CD4-positive, alpha-beta T cell (primary cell): ENCODE measurements at regions not wholly inside any gene's neighbourhood (a gene's known extent, or its start where the extent isn't known, plus 50 kb on each side); places are given as distances from the start of the nearest gene placed in this dataset.

ENCODE experiments used
- ATAC-seq: fragments of 200-7000 bp; cut with Tn5 transposase; one replicate; pipeline ENCODE4 v1.10.0; 2022; ENCODE audit warnings: mild to moderate bottlenecking; ENCODE audit not compliant: poor library complexity
- CTCF ChIA-PET: fragments of 350-600 bp; sonication (Branson Sonifier 250); formaldehyde crosslinking; loops from one replicate; lab custom pipeline; 2021; ENCODE audit warnings: antibody characterized with exemption, inconsistent platforms; lab: Charles Lee
- POLR2A ChIA-PET: fragments of 350-600 bp; sonication (Branson Sonifier 250); formaldehyde crosslinking; loops from one replicate; lab custom pipeline; 2021; ENCODE audit warnings: antibody characterized with exemption, inconsistent platforms; lab: Charles Lee
- DNase-seq, 14 experiments: peaks; one replicate each; pipeline ENCODE4 v3.0.0-alpha.2; 2013 to 2020; ENCODE audit warnings: mixed read lengths in 2 of 14
- H3K27ac ChIP-seq, 2 donors: one replicate each; pipeline versions ENCODE4 v1.5.1 to v1.7.0; 2013; ENCODE audit warnings: low read length in 2 of 2, low read depth in 1 of 2, mild to moderate bottlenecking in 1 of 2
- H3K27me3 ChIP-seq, 2 experiments: 1 replicate in 1 of 2; 2 replicates in 1 of 2; pipeline versions ENCODE4 v1.6.1 to v1.7.0; 2013; ENCODE audit warnings: low read length in 2 of 2, control low read depth in 1 of 2, mild to moderate bottlenecking in 1 of 2, moderate library complexity in 1 of 2; ENCODE audit not compliant: insufficient read depth in 2 of 2, control insufficient read depth in 1 of 2
- H3K36me3 ChIP-seq: one replicate; pipeline ENCODE4 v1.6.1; 2013; ENCODE audit warnings: low read length, control low read depth; ENCODE audit not compliant: insufficient read depth
- H3K4me1 ChIP-seq: one replicate; pipeline ENCODE4 v1.6.1; 2013; ENCODE audit warnings: low read length, control low read depth; ENCODE audit not compliant: insufficient read depth
- H3K4me3 ChIP-seq: one replicate; pipeline ENCODE4 v1.5.1; 2013; ENCODE audit warnings: mild to moderate bottlenecking, low read length, moderate library complexity
- H3K9me3 ChIP-seq, 2 experiments: 1 replicate in 1 of 2; 2 replicates in 1 of 2; pipeline versions ENCODE4 v1.6.1 to v1.7.0; 2013; ENCODE audit warnings: low read length in 2 of 2, mild to moderate bottlenecking in 2 of 2, control low read depth in 1 of 2, moderate library complexity in 1 of 2; ENCODE audit not compliant: control insufficient read depth in 1 of 2, insufficient read depth in 1 of 2
- H3K27ac Mint-ChIP-seq: one replicate; pipeline ENCODE4 v1.8.0; 2020; ENCODE audit warnings: mixed read lengths
- H3K27me3 Mint-ChIP-seq: one replicate; pipeline ENCODE4 v1.8.0; 2021; ENCODE audit warnings: mixed read lengths
- H3K36me3 Mint-ChIP-seq: one replicate; pipeline ENCODE4 v1.8.0; 2021; ENCODE audit warnings: low read depth, mixed read lengths
- H3K4me1 Mint-ChIP-seq: one replicate; pipeline ENCODE4 v1.8.0; 2021; ENCODE audit warnings: low read depth, mixed read lengths
- H3K4me3 Mint-ChIP-seq: one replicate; pipeline ENCODE4 v1.8.0; 2020; ENCODE audit warnings: mild to moderate bottlenecking, mixed read lengths
- H3K9me3 Mint-ChIP-seq: one replicate; pipeline ENCODE4 v1.8.0; 2020; ENCODE audit warnings: mixed read lengths
- intact Hi-C, 2 experiments: fragments of 100-400 bp; cut with DNase I in 1 of 2; cut with micrococcal nuclease in 1 of 2; formaldehyde crosslinking; loops; one replicate each; pipeline versions ENCODE4 v1.15.1 to v1.9.0; 2023 to 2025; cut with DNase I, micrococcal nuclease
- TF ChIP-seq, protein P1 (sequence below): fragments of 200-600 bp; IDR thresholded peaks from one replicate; pipeline ENCODE4 v1.8.0; 2022; ENCODE audit warnings: antibody characterized with exemption, mild to moderate bottlenecking

DNA sequence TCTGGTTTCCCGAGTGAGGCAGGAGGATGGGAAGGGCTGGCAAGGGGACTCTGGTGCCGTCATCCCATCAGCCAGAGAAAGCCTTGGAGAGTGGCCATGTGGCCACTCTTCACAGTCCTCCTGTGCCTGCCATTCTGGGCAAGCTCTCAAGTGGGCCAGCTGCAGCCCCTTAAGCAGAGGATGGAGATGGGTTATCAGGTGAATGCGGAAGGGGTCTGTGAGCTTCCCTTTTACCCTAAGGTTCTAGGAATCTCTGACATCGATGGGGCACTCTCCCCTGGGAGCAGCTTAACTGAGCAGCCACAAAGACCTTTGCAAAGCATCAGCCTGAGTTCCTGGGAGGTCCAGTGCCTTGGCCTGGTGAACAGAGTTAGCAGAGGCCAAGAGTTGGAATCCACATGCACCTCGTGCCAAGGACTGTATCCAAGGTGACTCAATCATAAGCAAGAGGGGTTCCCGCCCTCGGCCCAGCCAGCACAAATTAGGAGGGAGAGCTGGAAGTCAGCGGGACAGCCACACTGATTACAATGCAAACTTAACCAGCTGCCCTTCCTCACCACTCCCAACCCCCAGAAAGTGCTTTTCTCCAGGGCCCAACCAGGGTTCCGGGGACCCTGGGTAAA lies 193.6 kb downstream of the BUD13 start:
- ATAC-seq (no peak), DNase-seq (no peak)
- TF ChIP-seq, protein P1, sequence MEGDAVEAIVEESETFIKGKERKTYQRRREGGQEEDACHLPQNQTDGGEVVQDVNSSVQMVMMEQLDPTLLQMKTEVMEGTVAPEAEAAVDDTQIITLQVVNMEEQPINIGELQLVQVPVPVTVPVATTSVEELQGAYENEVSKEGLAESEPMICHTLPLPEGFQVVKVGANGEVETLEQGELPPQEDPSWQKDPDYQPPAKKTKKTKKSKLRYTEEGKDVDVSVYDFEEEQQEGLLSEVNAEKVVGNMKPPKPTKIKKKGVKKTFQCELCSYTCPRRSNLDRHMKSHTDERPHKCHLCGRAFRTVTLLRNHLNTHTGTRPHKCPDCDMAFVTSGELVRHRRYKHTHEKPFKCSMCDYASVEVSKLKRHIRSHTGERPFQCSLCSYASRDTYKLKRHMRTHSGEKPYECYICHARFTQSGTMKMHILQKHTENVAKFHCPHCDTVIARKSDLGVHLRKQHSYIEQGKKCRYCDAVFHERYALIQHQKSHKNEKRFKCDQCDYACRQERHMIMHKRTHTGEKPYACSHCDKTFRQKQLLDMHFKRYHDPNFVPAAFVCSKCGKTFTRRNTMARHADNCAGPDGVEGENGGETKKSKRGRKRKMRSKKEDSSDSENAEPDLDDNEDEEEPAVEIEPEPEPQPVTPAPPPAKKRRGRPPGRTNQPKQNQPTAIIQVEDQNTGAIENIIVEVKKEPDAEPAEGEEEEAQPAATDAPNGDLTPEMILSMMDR = no peak
- H3K27me3 ChIP-seq = peaks cover 22 to 62% of the 10 kb centered on the region in 2 experiments
- H3K36me3 Mint-ChIP-seq = no peaks in the 10 kb centered on the region
- intact Hi-C loops = no loop called here
- H3K27me3 Mint-ChIP-seq = peaks cover 57% of the 10 kb centered on the region
- ChIA-PET CTCF (no interaction called here), POLR2A (no interaction called here)
- H3K27ac Mint-ChIP-seq = no peak overlapping the region
- H3K4me1 ChIP-seq = no peaks in the 10 kb centered on the region
- H3K36me3 ChIP-seq = no peaks in the 10 kb centered on the region
- no peak overlapping the region for H3K4me3 ChIP-seq
- no peaks in the 10 kb centered on the region for H3K9me3 Mint-ChIP-seq
- H3K4me3 Mint-ChIP-seq = no peak overlapping the region
- no peaks in the 10 kb centered on the region for H3K4me1 Mint-ChIP-seq
- H3K27ac ChIP-seq = no peak overlapping the region
- H3K9me3 ChIP-seq = no peaks in the 10 kb centered on the region

DNA sequence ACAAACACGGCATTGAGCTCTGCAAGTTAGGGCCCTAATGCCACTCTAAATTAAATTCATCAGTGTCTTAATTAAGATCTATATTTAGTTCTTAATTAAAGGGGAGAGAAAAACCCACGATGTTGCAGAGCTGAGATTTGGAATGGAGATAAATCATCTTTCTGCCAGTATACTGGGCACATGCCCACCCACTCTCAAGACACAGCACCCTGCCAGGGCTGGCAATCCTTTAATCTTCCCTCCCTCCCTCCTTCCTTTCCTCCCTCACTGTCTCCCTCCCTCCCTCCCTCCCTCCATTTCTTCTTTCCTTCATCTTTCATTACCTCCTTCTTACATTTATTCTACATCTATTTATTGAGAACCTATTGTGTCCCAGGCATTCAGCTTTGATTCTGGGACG lies 194.8 kb downstream of the BUD13 start:
- Mint-ChIP-seq H3K9me3 (no peaks in the 10 kb centered on the region), H3K4me3 (no peak overlapping the region), H3K27me3 (peaks cover 46% of the 10 kb centered on the region), H3K36me3 (no peaks in the 10 kb centered on the region), H3K27ac (no peak overlapping the region), H3K4me1 (no peaks in the 10 kb centered on the region)
- H3K27me3 ChIP-seq = peaks cover 22 to 56% of the 10 kb centered on the region in 2 experiments
- ATAC-seq (no peak), DNase-seq (no peak)
- no peaks in the 10 kb centered on the region for H3K4me1 ChIP-seq
- no peaks in the 10 kb centered on the region for H3K9me3 ChIP-seq
- H3K27ac ChIP-seq = no peak overlapping the region
- intact Hi-C loops = no loop called here
- no peak overlapping the region for H3K4me3 ChIP-seq
- ChIA-PET POLR2A (no interaction called here), CTCF (no interaction called here)
- TF ChIP-seq, protein P1 = no peak
- no peaks in the 10 kb centered on the region for H3K36me3 ChIP-seq

DNA sequence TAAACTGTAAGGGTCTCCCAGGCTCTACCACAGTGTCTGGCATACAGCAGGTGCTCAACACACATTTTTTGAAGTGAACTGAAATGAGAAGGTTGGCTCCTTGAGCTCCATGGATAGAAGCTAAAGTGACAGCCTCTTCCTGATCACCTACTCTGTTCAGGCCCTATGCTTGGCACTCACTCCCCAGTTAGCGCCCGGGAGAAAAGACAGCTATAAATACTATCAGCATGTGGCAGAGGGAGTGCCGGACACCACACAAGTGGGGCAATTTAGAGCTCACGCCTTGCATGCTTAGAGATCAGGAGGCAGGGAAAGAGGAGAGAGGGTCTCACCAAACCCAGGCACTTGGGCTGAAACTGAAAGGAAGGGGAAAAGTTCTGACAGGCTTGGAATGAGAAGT lies 195.5 kb downstream of the BUD13 start:
- no peak for ATAC-seq
- H3K27ac Mint-ChIP-seq = no peak overlapping the region

More for the DNA sequence above, 195.5 kb downstream of the BUD13 start:
- Mint-ChIP-seq H3K36me3 (no peaks in the 10 kb centered on the region), H3K9me3 (no peaks in the 10 kb centered on the region), H3K27me3 (peaks cover 45% of the 10 kb centered on the region), H3K4me3 (no peak overlapping the region), H3K4me1 (no peaks in the 10 kb centered on the region)
- Histone ChIP-seq H3K9me3 (no peaks in the 10 kb centered on the region), H3K4me1 (no peaks in the 10 kb centered on the region), H3K4me3 (no peak overlapping the region), H3K27ac (no peak overlapping the region), H3K27me3 (peaks cover 22 to 49% of the 10 kb centered on the region in 2 experiments), H3K36me3 (no peaks in the 10 kb centered on the region)
- intact Hi-C loops = no loop called here
- no peak for DNase-seq
- ChIA-PET CTCF (no interaction called here), POLR2A (no interaction called here)
- TF ChIP-seq, protein P1 = no peak
